ENCODE measurements at regions not wholly inside any gene's neighbourhood (a gene's known extent, or its start where the extent isn't known, plus 50 kb on each side); places are given as distances from the start of the nearest gene placed in this dataset.

GRCh38 chr21:43274022-43274945 is 105.5 kb downstream of the CRYAA start:
- no peaks in the 10 kb centered on the region for H3K9me3 ChIP-seq
- H3K4me3 ChIP-seq = no peak overlapping the region
- ATAC-seq (no peak), DNase-seq (no peak)
- TF ChIP-seq CTCF (IDR thresholded peaks at IDR 0.05 in 4 of 5, conservative IDR thresholded peaks at IDR 0.05 in 1 of 5) (no peak), POLR2A (IDR thresholded peaks at IDR 0.05) (no peak)
- no peaks in the 10 kb centered on the region for H3K36me3 ChIP-seq
- in situ Hi-C loops (cut with MboI; ENCODE audit: low sequenced_read_pairs in 4 of 4) = no loop called here
- intact Hi-C loops (cut with DNase I; ENCODE audit: low total_unique reads) = no loop called here
- H3K4me1 ChIP-seq = no peaks in the 10 kb centered on the region
- H3K27me3 ChIP-seq = peaks cover 10 to 39% (median 15%) of the 10 kb centered on the region in 3 donors
- no peak overlapping the region for H3K27ac ChIP-seq

GRCh38 chr21:43273708-43274021 is 104.9 kb downstream of the CRYAA start:
- in situ Hi-C loops (cut with MboI; ENCODE audit: low sequenced_read_pairs in 4 of 4) = no loop called here
- intact Hi-C loops (cut with DNase I; ENCODE audit: low total_unique reads) = no loop called here
- Histone ChIP-seq H3K4me1 (no peaks in the 10 kb centered on the region), H3K27ac (no peak overlapping the region), H3K36me3 (no peaks in the 10 kb centered on the region), H3K9me3 (no peaks in the 10 kb centered on the region), H3K4me3 (no peak overlapping the region), H3K27me3 (peaks cover 10 to 46% (median 11%) of the 10 kb centered on the region in 3 donors)
- DNase-seq (no peak), ATAC-seq (no peak)
- TF ChIP-seq CTCF (IDR thresholded peaks at IDR 0.05 in 4 of 5, conservative IDR thresholded peaks at IDR 0.05 in 1 of 5) = no peak

DNA sequence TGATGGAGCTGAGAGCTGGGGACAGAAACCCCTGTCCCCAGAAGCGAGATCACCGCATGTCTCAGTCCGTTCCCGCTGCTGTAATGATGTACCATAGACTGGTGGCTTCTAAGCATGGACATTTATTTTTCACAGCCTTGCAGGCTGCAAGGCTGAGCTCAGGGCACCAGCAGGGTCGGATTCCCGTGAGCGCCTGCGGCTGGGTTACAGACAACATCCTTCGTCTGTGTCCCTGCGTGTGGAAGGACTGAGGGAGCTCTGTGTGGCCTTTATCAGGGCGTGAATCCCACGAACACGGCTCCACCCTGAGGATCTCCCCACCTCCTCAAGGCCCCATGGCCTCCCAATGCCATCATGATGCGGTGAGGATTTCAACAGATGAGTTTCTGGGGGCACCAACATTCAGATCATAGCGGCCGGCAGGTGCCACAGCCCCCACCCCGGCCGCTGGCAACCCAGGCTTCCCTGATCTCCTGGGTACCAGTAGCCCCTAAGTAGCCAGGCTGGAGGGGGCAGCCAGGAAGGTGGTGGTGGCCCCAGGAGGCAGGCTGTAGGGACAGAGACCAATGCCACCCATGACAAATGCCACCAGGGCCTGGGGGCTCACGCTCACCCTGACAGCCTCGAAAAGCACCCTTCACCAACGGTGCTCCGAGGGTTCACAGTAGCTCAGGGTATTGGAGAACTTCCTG is 104.4 kb downstream of the CRYAA start:
- Histone ChIP-seq H3K27ac (no peak overlapping the region), H3K4me1 (no peaks in the 10 kb centered on the region), H3K9me3 (no peaks in the 10 kb centered on the region), H3K27me3 (peaks cover 10 to 46% (median 11%) of the 10 kb centered on the region in 3 donors), H3K36me3 (no peaks in the 10 kb centered on the region), H3K4me3 (no peak overlapping the region)
- ATAC-seq (no peak), DNase-seq (no peak)
- in situ Hi-C loops (cut with MboI; ENCODE audit: low sequenced_read_pairs in 4 of 4) (no loop called here), intact Hi-C loops (cut with DNase I; ENCODE audit: low total_unique reads) (no loop called here)
- TF ChIP-seq POLR2A (IDR thresholded peaks at IDR 0.05) (no peak), CTCF (IDR thresholded peaks at IDR 0.05 in 4 of 5, conservative IDR thresholded peaks at IDR 0.05 in 1 of 5) (no peak)

GRCh38 chr21:43272591-43272990 is 103.8 kb downstream of the CRYAA start:
- intact Hi-C loops (cut with DNase I; ENCODE audit: low total_unique reads) (no loop called here), in situ Hi-C loops (cut with MboI; ENCODE audit: low sequenced_read_pairs in 4 of 4) (no loop called here)
- Histone ChIP-seq H3K36me3 (no peaks in the 10 kb centered on the region), H3K9me3 (no peaks in the 10 kb centered on the region), H3K27me3 (peaks cover 10 to 46% (median 11%) of the 10 kb centered on the region in 3 donors), H3K4me1 (no peaks in the 10 kb centered on the region), H3K27ac (no peak overlapping the region), H3K4me3 (no peak overlapping the region)
- no peak for ATAC-seq
- DNase-seq = no peak
- TF ChIP-seq POLR2A (IDR thresholded peaks at IDR 0.05) = no peak
- no peak for TF ChIP-seq CTCF (IDR thresholded peaks at IDR 0.05 in 4 of 5, conservative IDR thresholded peaks at IDR 0.05 in 1 of 5)

Data from gastrocnemius medialis (tissue), 4 donors.